CD14-positive monocyte (primary cell): ENCODE measurements at regions not wholly inside any gene's neighbourhood (a gene's known extent, or its start where the extent isn't known, plus 50 kb on each side); places are given as distances from the start of the nearest gene placed in this dataset.

Source experiments
- DNase-seq, 3 donors: peaks; one replicate each; pipeline ENCODE4 v3.0.0-alpha.2; 2011 to 2022
- H2AFZ ChIP-seq: 2 replicates; pipeline ENCODE4 v1.6.0; 2012; ENCODE audit warnings: mild to moderate bottlenecking, low read depth, low read length, inconsistent platforms; ENCODE audit not compliant: insufficient read depth, poor library complexity, severe bottlenecking
- H3K27ac ChIP-seq, 2 donors: 1 replicate in 1 of 2; 2 replicates in 1 of 2; pipeline ENCODE4 v1.5.1; 2012 to 2013; ENCODE audit warnings: low read length in 2 of 2, control low read depth in 1 of 2, inconsistent platforms in 1 of 2, low read depth in 1 of 2, mild to moderate bottlenecking in 1 of 2
- H3K27me3 ChIP-seq, 2 donors: one replicate each; pipeline versions ENCODE4 v1.6.0 to v1.6.1; 2011 to 2013; ENCODE audit warnings: low read length in 2 of 2; ENCODE audit not compliant: control insufficient read depth in 2 of 2, insufficient read depth in 2 of 2
- H3K36me3 ChIP-seq, 2 donors: replicated peaks in 1 of 2; 1 replicate in 1 of 2; 2 replicates in 1 of 2; pipeline versions ENCODE4 v1.5.1 to v1.6.1; 2012 to 2013; ENCODE audit warnings: low read length in 2 of 2, control low read depth in 1 of 2, inconsistent platforms in 1 of 2, mild to moderate bottlenecking in 1 of 2; ENCODE audit not compliant: insufficient read depth in 2 of 2, control insufficient read depth in 1 of 2
- H3K4me1 ChIP-seq, 2 donors: 1 replicate in 1 of 2; 2 replicates in 1 of 2; pipeline versions ENCODE4 v1.5.1 to v1.6.1; 2012 to 2013; ENCODE audit warnings: low read length in 2 of 2, control low read depth in 1 of 2, inconsistent platforms in 1 of 2, mild to moderate bottlenecking in 1 of 2, moderate library complexity in 1 of 2; ENCODE audit not compliant: insufficient read depth in 2 of 2, control insufficient read depth in 1 of 2
- H3K4me2 ChIP-seq: replicated peaks from 2 replicates; pipeline ENCODE3; 2012; ENCODE audit warnings: low read length, moderate library complexity, mild to moderate bottlenecking; ENCODE audit not compliant: poor library complexity, severe bottlenecking; ENCODE audit errors: extremely low read depth
- H3K4me3 ChIP-seq, 3 experiments: fragments of 200-600 bp in 1 of 3; sonication (generic) in 1 of 3; replicated peaks in 1 of 3; 1 replicate in 2 of 3; 2 replicates in 1 of 3; pipeline ENCODE4 v1.5.1; 2011 to 2013; ENCODE audit warnings: low read length in 3 of 3, mild to moderate bottlenecking in 3 of 3, control low read depth in 2 of 3, low read depth in 2 of 3, inconsistent platforms in 1 of 3, moderate library complexity in 1 of 3
- H3K79me2 ChIP-seq: 2 replicates; pipeline ENCODE4 v1.6.0; 2012; ENCODE audit warnings: mild to moderate bottlenecking, control low read depth, inconsistent platforms, low read length, moderate library complexity; ENCODE audit not compliant: insufficient read depth
- H3K9ac ChIP-seq: 2 replicates; pipeline ENCODE4 v1.6.0; 2017; ENCODE audit warnings: low read length, mild to moderate bottlenecking; ENCODE audit not compliant: insufficient read depth, poor library complexity, severe bottlenecking
- H3K9me3 ChIP-seq, 2 donors: replicated peaks in 1 of 2; 1 replicate in 1 of 2; 2 replicates in 1 of 2; pipeline versions ENCODE4 v1.5.1 to v1.6.1; 2012 to 2013; ENCODE audit warnings: low read length in 2 of 2, control low read depth in 1 of 2; ENCODE audit not compliant: control insufficient read depth in 1 of 2, insufficient read depth in 1 of 2
- H4K20me1 ChIP-seq: 2 replicates; pipeline ENCODE4 v1.6.0; 2012; ENCODE audit warnings: mild to moderate bottlenecking, low read length, control low read depth, moderate library complexity; ENCODE audit not compliant: insufficient read depth
- H3K27ac Mint-ChIP-seq, 7 donors: one replicate each; pipeline ENCODE4 v1.8.0; 2020; ENCODE audit warnings: mild to moderate bottlenecking in 7 of 7, mixed read lengths in 7 of 7, moderate library complexity in 6 of 7, inconsistent platforms in 2 of 7
- H3K27me3 Mint-ChIP-seq, 3 donors: one replicate each; pipeline ENCODE4 v1.8.0; 2021 to 2022; ENCODE audit warnings: low read depth in 3 of 3, mild to moderate bottlenecking in 3 of 3, mixed read lengths in 3 of 3, moderate library complexity in 3 of 3, inconsistent platforms in 1 of 3
- H3K36me3 Mint-ChIP-seq, 2 donors: one replicate each; pipeline ENCODE4 v1.8.0; 2020; ENCODE audit warnings: mixed read lengths in 2 of 2, inconsistent platforms in 1 of 2, mild to moderate bottlenecking in 1 of 2
- H3K4me1 Mint-ChIP-seq: one replicate; pipeline ENCODE4 v1.8.0; 2020; ENCODE audit warnings: mild to moderate bottlenecking, mixed read lengths
- H3K4me3 Mint-ChIP-seq, 2 donors: one replicate each; pipeline ENCODE4 v1.8.0; 2020; ENCODE audit warnings: mild to moderate bottlenecking in 2 of 2, mixed read lengths in 2 of 2, moderate library complexity in 1 of 2
- H3K9me3 Mint-ChIP-seq, 7 donors: one replicate each; pipeline ENCODE4 v1.8.0; 2020 to 2022; ENCODE audit warnings: mixed read lengths in 7 of 7, mild to moderate bottlenecking in 6 of 7, moderate library complexity in 6 of 7, inconsistent platforms in 2 of 7
- WGBS: methylation state at CpG from one replicate; pipeline ENCODE4 v1.1.5; 2013; ENCODE audit warnings: missing lambda C conversion rate; ENCODE audit not compliant: insufficient coverage; 5-methylcytosine and 5-hydroxymethylcytosine counted together
- intact Hi-C, 2 donors: fragments of 100-400 bp; cut with micrococcal nuclease; formaldehyde crosslinking; loops; one replicate each; pipeline versions ENCODE4 v1.15.0 to v1.15.1; 2023
- TF ChIP-seq, protein P1 (sequence below): fragments of 200-600 bp; IDR thresholded peaks from one replicate; pipeline ENCODE4 v1.8.0; 2022; ENCODE audit warnings: antibody characterized with exemption, mild to moderate bottlenecking

DNA sequence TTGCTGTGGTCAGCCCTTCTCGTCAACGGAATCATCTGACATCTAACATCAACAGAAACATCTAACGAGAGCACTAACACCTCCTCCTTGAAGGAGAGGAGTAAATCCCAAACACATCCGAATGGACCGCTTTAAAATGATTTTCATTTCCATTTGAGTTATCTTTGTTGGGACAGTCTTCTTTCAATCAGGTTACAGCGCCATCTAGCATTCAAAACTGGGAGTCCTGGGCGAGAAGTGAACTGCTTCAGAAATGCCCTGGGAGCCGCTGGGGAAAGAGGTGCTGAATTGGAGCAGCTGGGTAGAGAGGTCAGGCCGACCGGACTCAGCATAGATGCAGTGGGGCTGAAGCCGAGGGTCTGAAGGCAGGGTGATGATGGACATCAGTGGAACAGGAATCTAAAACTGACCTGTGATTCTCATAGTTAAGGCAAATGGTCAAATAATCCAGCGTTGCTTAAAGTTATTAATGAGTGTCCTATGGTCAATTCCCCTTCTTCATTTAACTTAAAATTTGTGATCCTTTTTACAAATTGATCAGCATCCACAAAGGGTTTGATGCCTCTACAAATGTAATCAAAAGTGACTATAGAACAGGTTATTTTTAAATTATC is 170.0 kb upstream of the NDN start:
- H3K4me3 Mint-ChIP-seq, result no peak overlapping the region
- H3K4me1 ChIP-seq, result no peaks in the 10 kb centered on the region
- H3K4me3 ChIP-seq, result no peak overlapping the region
- H3K27me3 ChIP-seq, result no peaks in the 10 kb centered on the region
- H3K9ac ChIP-seq, result no peak overlapping the region
- no peaks in the 10 kb centered on the region for H3K79me2 ChIP-seq
- 30% methylated on average over 7 of the region's 12 CpGs for WGBS
- no peaks in the 10 kb centered on the region for H3K9me3 ChIP-seq
- H3K4me2 ChIP-seq, result no peak overlapping the region
- H3K27me3 Mint-ChIP-seq, result peaks cover 1 to 4% (median 4%) of the 10 kb centered on the region in 3 donors
- H3K9me3 Mint-ChIP-seq, result peaks cover 0 to 2% (median 0%) of the 10 kb centered on the region in 7 donors
- H4K20me1 ChIP-seq, result no peaks in the 10 kb centered on the region
- TF ChIP-seq, protein P1, sequence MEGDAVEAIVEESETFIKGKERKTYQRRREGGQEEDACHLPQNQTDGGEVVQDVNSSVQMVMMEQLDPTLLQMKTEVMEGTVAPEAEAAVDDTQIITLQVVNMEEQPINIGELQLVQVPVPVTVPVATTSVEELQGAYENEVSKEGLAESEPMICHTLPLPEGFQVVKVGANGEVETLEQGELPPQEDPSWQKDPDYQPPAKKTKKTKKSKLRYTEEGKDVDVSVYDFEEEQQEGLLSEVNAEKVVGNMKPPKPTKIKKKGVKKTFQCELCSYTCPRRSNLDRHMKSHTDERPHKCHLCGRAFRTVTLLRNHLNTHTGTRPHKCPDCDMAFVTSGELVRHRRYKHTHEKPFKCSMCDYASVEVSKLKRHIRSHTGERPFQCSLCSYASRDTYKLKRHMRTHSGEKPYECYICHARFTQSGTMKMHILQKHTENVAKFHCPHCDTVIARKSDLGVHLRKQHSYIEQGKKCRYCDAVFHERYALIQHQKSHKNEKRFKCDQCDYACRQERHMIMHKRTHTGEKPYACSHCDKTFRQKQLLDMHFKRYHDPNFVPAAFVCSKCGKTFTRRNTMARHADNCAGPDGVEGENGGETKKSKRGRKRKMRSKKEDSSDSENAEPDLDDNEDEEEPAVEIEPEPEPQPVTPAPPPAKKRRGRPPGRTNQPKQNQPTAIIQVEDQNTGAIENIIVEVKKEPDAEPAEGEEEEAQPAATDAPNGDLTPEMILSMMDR, result no peak
- no peaks in the 10 kb centered on the region for H3K4me1 Mint-ChIP-seq
- intact Hi-C loops, result no loop called here
- H3K36me3 Mint-ChIP-seq, result no peaks in the 10 kb centered on the region
- no peak overlapping the region for H3K27ac Mint-ChIP-seq
- H2AFZ ChIP-seq, result no peak overlapping the region
- H3K27ac ChIP-seq, result no peak overlapping the region
- H3K36me3 ChIP-seq, result no peaks in the 10 kb centered on the region
- no peak for DNase-seq

DNA sequence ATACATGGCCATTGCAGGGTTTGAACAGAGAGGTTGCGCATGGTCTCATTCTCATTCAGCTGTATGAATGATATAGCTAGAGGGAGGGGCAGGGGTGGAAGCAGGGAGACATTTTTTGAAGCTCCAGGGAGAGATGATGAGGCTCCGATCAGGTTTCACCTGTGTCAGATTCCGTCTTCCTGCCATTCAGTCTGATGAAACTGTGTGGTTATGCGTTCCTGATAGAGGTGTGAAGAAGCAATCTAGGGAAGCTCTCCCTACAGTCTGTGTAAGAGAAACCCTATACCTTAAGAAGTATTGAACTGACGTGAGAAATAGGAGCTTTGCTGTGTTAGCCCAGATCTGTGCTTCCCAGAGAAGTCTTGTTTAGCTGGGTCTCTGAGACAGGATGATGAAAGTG is 171.9 kb upstream of the NDN start:
- Histone ChIP-seq H3K79me2 (no peaks in the 10 kb centered on the region), H3K4me2 (no peak overlapping the region), H3K27me3 (no peaks in the 10 kb centered on the region), H3K9ac (no peak overlapping the region), H3K4me3 (no peak overlapping the region), H3K36me3 (no peaks in the 10 kb centered on the region), H3K9me3 (no peaks in the 10 kb centered on the region), H2AFZ (no peak overlapping the region), H4K20me1 (no peaks in the 10 kb centered on the region), H3K4me1 (no peaks in the 10 kb centered on the region), H3K27ac (no peak overlapping the region)
- H3K9me3 Mint-ChIP-seq, result peaks cover 0 to 2% (median 0%) of the 10 kb centered on the region in 7 donors
- no peak overlapping the region for H3K4me3 Mint-ChIP-seq
- WGBS, result 95% methylated on average over 2 of the region's 5 CpGs
- H3K4me1 Mint-ChIP-seq, result no peaks in the 10 kb centered on the region
- H3K27me3 Mint-ChIP-seq, result peaks cover 1 to 6% (median 4%) of the 10 kb centered on the region in 3 donors
- intact Hi-C loops, result no loop called here
- no peaks in the 10 kb centered on the region for H3K36me3 Mint-ChIP-seq
- TF ChIP-seq, protein P1, result no peak
- no peak for DNase-seq
- H3K27ac Mint-ChIP-seq, result no peak overlapping the region
